ENCODE measurements at regions not wholly inside any gene's neighbourhood (a gene's known extent, or its start where the extent isn't known, plus 50 kb on each side); places are given as distances from the start of the nearest gene placed in this dataset.

GRCh38 chr2:67790622-67791021 is 272.2 kb downstream of the C1D start:
- Mint-ChIP-seq H3K36me3 (ENCODE audit: low read depth) (no peaks in the 10 kb centered on the region), H3K9me3 (no peaks in the 10 kb centered on the region), H3K27ac (no peak overlapping the region), H3K4me1 (no peaks in the 10 kb centered on the region), H3K27me3 (ENCODE audit: low read depth, poor library complexity) (peaks cover 9% of the 10 kb centered on the region), H3K4me3 (no peak overlapping the region)
- TF ChIP-seq, protein P1, sequence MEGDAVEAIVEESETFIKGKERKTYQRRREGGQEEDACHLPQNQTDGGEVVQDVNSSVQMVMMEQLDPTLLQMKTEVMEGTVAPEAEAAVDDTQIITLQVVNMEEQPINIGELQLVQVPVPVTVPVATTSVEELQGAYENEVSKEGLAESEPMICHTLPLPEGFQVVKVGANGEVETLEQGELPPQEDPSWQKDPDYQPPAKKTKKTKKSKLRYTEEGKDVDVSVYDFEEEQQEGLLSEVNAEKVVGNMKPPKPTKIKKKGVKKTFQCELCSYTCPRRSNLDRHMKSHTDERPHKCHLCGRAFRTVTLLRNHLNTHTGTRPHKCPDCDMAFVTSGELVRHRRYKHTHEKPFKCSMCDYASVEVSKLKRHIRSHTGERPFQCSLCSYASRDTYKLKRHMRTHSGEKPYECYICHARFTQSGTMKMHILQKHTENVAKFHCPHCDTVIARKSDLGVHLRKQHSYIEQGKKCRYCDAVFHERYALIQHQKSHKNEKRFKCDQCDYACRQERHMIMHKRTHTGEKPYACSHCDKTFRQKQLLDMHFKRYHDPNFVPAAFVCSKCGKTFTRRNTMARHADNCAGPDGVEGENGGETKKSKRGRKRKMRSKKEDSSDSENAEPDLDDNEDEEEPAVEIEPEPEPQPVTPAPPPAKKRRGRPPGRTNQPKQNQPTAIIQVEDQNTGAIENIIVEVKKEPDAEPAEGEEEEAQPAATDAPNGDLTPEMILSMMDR (IDR thresholded peaks at IDR 0.05): no peak
- DNase-seq: no peak

DNA sequence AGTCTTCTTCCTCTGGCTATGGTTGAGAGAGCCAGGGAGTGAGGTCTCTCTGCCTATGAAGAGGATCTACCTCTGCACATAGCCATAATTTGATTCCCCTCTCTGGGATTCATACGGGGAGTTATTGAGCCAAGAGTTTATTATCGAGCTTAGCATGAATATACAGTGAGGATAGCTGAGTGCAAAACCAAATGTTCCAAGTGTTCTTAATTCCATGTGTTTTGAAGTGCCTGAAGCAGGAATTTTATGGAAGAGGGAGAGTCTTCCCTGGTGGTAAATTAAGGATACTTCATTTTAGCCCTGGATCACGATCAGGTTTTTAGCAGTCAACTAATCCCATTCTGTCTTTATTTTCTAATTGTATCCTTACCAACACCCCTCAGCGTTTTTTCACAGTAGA is 270.6 kb downstream of the C1D start:
- H3K4me1 Mint-ChIP-seq: no peaks in the 10 kb centered on the region

GRCh38 chr2:67792681-67793091 is 270.1 kb downstream of the C1D start:
- no peak overlapping the region for H3K4me3 Mint-ChIP-seq
- H3K9me3 Mint-ChIP-seq: no peaks in the 10 kb centered on the region
- peaks cover 9% of the 10 kb centered on the region for H3K27me3 Mint-ChIP-seq (ENCODE audit: low read depth, poor library complexity)
- TF ChIP-seq, protein P1 (IDR thresholded peaks at IDR 0.05): no peak
- no peaks in the 10 kb centered on the region for H3K4me1 Mint-ChIP-seq
- H3K36me3 Mint-ChIP-seq (ENCODE audit: low read depth): no peaks in the 10 kb centered on the region
- no peak for DNase-seq
- no peak overlapping the region for H3K27ac Mint-ChIP-seq

More for the DNA sequence above, 270.6 kb downstream of the C1D start:
- H3K9me3 Mint-ChIP-seq: no peaks in the 10 kb centered on the region
- H3K36me3 Mint-ChIP-seq (ENCODE audit: low read depth): no peaks in the 10 kb centered on the region
- H3K27ac Mint-ChIP-seq: no peak overlapping the region
- peaks cover 9% of the 10 kb centered on the region for H3K27me3 Mint-ChIP-seq (ENCODE audit: low read depth, poor library complexity)
- TF ChIP-seq, protein P1 (IDR thresholded peaks at IDR 0.05): no peak
- no peak overlapping the region for H3K4me3 Mint-ChIP-seq
- DNase-seq: no peak

GRCh38 chr2:67797801-67798540 is 264.8 kb downstream of the C1D start:
- TF ChIP-seq, protein P1 (IDR thresholded peaks at IDR 0.05): no peak
- Mint-ChIP-seq H3K9me3 (no peaks in the 10 kb centered on the region), H3K4me1 (no peaks in the 10 kb centered on the region), H3K27me3 (ENCODE audit: low read depth, poor library complexity) (peaks cover 4% of the 10 kb centered on the region), H3K36me3 (ENCODE audit: low read depth) (no peaks in the 10 kb centered on the region), H3K27ac (no peak overlapping the region), H3K4me3 (no peak overlapping the region)
- DNase-seq: no peak

GRCh38 chr2:67798541-67799160 is 264.2 kb downstream of the C1D start:
- TF ChIP-seq, protein P1 (IDR thresholded peaks at IDR 0.05): no peak
- H3K4me3 Mint-ChIP-seq: no peak overlapping the region
- H3K27me3 Mint-ChIP-seq (ENCODE audit: low read depth, poor library complexity): peaks cover 3% of the 10 kb centered on the region
- H3K4me1 Mint-ChIP-seq: no peaks in the 10 kb centered on the region
- no peaks in the 10 kb centered on the region for H3K36me3 Mint-ChIP-seq (ENCODE audit: low read depth)
- H3K9me3 Mint-ChIP-seq: no peaks in the 10 kb centered on the region
- DNase-seq: no peak
- no peak overlapping the region for H3K27ac Mint-ChIP-seq

GRCh38 chr2:67799886-67800285 is 262.9 kb downstream of the C1D start:
- Mint-ChIP-seq H3K27ac (no peak overlapping the region), H3K27me3 (ENCODE audit: low read depth, poor library complexity) (peaks cover 4% of the 10 kb centered on the region), H3K9me3 (peaks cover under 1% of the 10 kb centered on the region), H3K4me1 (no peaks in the 10 kb centered on the region), H3K36me3 (ENCODE audit: low read depth) (no peaks in the 10 kb centered on the region), H3K4me3 (no peak overlapping the region)
- TF ChIP-seq, protein P1 (IDR thresholded peaks at IDR 0.05): no peak
- no peak for DNase-seq

All from nephron progenitor cell (in vitro differentiated cells).